ENCODE measurements at regions not wholly inside any gene's neighbourhood (a gene's known extent, or its start where the extent isn't known, plus 50 kb on each side); places are given as distances from the start of the nearest gene placed in this dataset.

- peak overlapping the region; percentile 27 for H3K4me3 ChIP-seq (ENCODE audit: low read depth, low read length)
- TF ChIP-seq ZNF521 (tag by site-specific recombination; IDR thresholded peaks at IDR 0.05) (no peak), ZIC2 (tag by site-specific recombination; IDR thresholded peaks at IDR 0.05) (peak; percentile 11; the same call in 1 of the 2 replicates), MYNN (tag by site-specific recombination; IDR thresholded peaks at IDR 0.05; ENCODE audit: borderline replicate concordance) (no peak), ZNF677 (tag by site-specific recombination; IDR thresholded peaks at IDR 0.05) (no peak), ZNF449 (tag by site-specific recombination; IDR thresholded peaks at IDR 0.05) (peak; percentile 84; the same call in 1 of the 2 replicates), ZNF701 (tag by site-specific recombination; IDR thresholded peaks at IDR 0.05) (no peak), SCRT1 (tag by site-specific recombination; IDR thresholded peaks at IDR 0.05; ENCODE audit: borderline replicate concordance) (no peak), ZNF707 (tag by site-specific recombination; IDR thresholded peaks at IDR 0.05) (no peak), SETDB1 (IDR thresholded peaks at IDR 0.05; ENCODE audit: insufficient read length, low read length) (no peak), ZNF2 (tag by site-specific recombination; IDR thresholded peaks at IDR 0.05) (no peak), ZNF24 (tag by site-specific recombination; IDR thresholded peaks at IDR 0.05) (no peak), TRIM28 (IDR thresholded peaks at IDR 0.05; ENCODE audit: borderline replicate concordance, low read length) (peak; percentile 69; the same call in 1 of the 2 replicates), RBAK (tag by site-specific recombination; IDR thresholded peaks at IDR 0.05) (no peak), HOXA7 (CRISPR knock-in tag; IDR thresholded peaks at IDR 0.05; ENCODE audit: borderline replicate concordance) (no peak), ZSCAN18 (tag by site-specific recombination; IDR thresholded peaks at IDR 0.05) (no peak), PRDM2 (tag by site-specific recombination; IDR thresholded peaks at IDR 0.05; ENCODE audit: borderline replicate concordance) (no peak), ZNF664 (tag by site-specific recombination; IDR thresholded peaks at IDR 0.05) (peak; percentile 46; the same call in 1 of the 2 replicates), ZNF548 (tag by site-specific recombination; IDR thresholded peaks at IDR 0.05) (no peak), ZNF843 (tag by site-specific recombination; IDR thresholded peaks at IDR 0.05) (peak; percentile 84), ZXDB (tag by site-specific recombination; IDR thresholded peaks at IDR 0.05) (0 out of 2 replicates have a peak, but pooled peaks have one; percentile 57), FEZF1 (tag by site-specific recombination; IDR thresholded peaks at IDR 0.05) (peak; percentile 95), ZNF518A (tag by site-specific recombination; conservative IDR thresholded peaks at IDR 0.05; ENCODE audit: low read depth) (no peak)
Measured at GRCh38 chr9:108271646-108272348, 584.0 kb downstream of the ACTL7B start.

More at GRCh38 chr9:108271646-108272348, 584.0 kb downstream of the ACTL7B start:
- POLR2A ChIA-PET = interaction anchor here (0.7 to 1.1 kb wide), 2 partner anchors 279 to 826 kb away, joined by 3 read pairs; no protein-coding TSS in a partner anchor
- Histone ChIP-seq H3K36me3 (ENCODE audit: control insufficient read depth in 2 of 2, insufficient read depth in 1 of 2, low read length in 2 of 2) (no peaks in the 10 kb centered on the region), H3K27ac (ENCODE audit: extremely low read depth, low read depth, low read length) (peak overlapping the region; percentile 71), H3K4me1 (ENCODE audit: control insufficient read depth, insufficient read depth, low read length) (peaks cover 12% of the 10 kb centered on the region), H3K9me3 (ENCODE audit: control insufficient read depth, insufficient read depth, low read depth, low read length) (no peaks in the 10 kb centered on the region)
- CTCF ChIA-PET = interaction anchor here (0.6 to 3.6 kb wide), 30 partner anchors 9 to 964 kb away, joined by 3 to 16 read pairs (median 4); no protein-coding TSS in a partner anchor
